AG09309 (cell line): ENCODE measurements at regions not wholly inside any gene's neighbourhood (a gene's known extent, or its start where the extent isn't known, plus 50 kb on each side); places are given as distances from the start of the nearest gene placed in this dataset.

Experiments
- DNase-seq: peaks from one replicate; pipeline ENCODE4 v3.0.0-alpha.2; 2010; ENCODE audit warnings: low read depth
- H3K4me3 ChIP-seq: 2 replicates; pipeline ENCODE4 v1.5.1; 2011; ENCODE audit warnings: mild to moderate bottlenecking, low read depth, low read length, moderate library complexity; ENCODE audit not compliant: control insufficient read depth
- CTCF ChIP-seq: IDR thresholded peaks from 2 replicates; pipeline ENCODE4 v1.5.1; 2011; ENCODE audit warnings: mild to moderate bottlenecking, low read depth, low read length, inconsistent platforms; ENCODE audit not compliant: insufficient read depth, control insufficient read depth; ENCODE audit errors: missing control alignments

DNA sequence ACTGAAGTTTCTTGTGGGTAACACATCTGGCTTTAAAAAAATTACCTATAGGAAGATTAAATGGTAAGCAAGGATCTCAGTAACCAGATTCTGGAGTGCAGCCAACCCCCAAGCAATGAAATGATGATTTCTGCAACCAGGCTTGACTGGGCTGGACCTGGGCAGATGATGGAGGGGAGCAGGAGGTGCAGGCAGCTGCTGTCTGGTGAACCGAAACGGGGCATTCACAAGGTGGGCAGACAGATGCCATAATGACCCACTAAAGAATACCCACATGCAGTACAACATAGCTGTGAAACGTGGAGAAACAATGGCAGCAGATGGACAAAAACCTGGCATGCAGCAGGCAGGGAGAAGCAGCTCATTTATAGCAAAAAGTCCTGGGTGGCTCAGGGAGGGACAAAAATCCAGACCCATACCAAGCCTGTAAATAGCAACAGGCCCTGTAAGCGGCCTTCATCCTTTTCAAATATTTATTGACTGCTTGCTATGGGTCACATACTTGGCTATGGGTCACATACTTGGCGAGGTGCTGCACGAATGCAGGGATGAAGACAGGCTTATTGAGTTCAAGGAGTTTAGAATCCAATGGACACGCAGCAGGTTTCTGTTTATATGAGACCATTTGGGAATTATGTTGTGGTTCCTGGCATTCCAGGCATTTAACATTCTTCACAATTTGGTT lies 244.7 kb downstream of the HRH4 start:
- peak; percentile 35 for DNase-seq
- TF ChIP-seq CTCF: no peak
- no peak overlapping the region for H3K4me3 ChIP-seq

DNA sequence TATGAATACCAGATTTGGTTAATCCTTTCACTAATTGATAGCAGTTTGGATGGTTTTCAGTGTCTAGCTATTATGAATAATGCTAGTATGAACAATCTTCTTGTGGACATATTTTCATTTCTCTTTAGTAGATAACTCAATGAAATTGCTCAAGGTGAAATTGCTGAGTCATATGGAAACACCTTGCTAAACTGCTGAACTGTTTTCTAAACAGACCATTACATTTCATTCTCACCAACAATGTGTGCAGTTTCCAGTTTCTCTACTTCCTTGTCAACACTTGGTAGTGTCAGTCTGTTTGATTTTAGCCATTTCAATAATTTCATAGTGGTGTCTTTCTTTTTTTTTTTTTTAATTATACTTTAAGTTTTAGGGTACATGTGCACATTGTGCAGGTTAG lies 250.0 kb downstream of the HRH4 start:
- no peak for TF ChIP-seq CTCF
- DNase-seq: no peak

DNA sequence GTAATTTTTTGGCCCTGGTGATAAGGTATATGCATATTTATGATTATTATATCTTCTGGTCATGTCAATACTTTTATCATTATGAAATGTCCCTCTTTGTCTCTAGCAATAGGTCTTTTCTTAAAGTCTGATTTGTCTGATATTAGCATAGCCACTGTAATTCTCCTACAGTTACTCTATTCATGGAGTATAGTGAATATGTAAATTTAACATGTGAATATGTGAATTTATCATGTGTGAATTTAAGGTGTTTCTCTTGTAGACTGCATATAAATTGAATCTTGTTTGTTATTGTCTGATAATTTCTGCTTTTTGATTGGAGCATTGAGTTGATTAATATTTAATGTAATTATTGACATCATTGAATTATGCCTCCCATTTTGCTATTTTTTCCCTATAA lies 259.4 kb downstream of the HRH4 start:
- TF ChIP-seq CTCF: no peak
- DNase-seq: no peak
- no peak overlapping the region for H3K4me3 ChIP-seq

More for the DNA sequence above, 250.0 kb downstream of the HRH4 start:
- H3K4me3 ChIP-seq: no peak overlapping the region

DNA sequence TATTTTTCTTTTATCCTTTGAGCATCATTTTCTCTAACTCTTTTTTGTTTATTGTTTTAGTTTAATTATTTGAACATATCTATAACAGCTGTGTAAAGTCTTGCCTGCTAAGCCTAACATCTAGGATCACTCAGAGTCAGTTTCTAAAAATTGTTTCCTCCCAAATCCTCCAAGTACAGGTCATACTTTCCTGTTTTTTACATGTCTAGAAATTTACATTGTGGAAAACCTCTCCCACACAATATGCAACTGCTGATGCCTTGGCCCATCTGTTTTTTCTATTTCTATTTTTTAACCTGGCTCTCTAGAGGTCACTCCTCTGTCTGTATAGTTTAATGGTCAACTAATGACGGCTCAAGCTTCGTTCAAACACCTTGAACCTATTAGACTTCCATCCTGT lies 261.0 kb downstream of the HRH4 start:
- no peak for DNase-seq
- TF ChIP-seq CTCF: no peak
- no peak overlapping the region for H3K4me3 ChIP-seq

DNA sequence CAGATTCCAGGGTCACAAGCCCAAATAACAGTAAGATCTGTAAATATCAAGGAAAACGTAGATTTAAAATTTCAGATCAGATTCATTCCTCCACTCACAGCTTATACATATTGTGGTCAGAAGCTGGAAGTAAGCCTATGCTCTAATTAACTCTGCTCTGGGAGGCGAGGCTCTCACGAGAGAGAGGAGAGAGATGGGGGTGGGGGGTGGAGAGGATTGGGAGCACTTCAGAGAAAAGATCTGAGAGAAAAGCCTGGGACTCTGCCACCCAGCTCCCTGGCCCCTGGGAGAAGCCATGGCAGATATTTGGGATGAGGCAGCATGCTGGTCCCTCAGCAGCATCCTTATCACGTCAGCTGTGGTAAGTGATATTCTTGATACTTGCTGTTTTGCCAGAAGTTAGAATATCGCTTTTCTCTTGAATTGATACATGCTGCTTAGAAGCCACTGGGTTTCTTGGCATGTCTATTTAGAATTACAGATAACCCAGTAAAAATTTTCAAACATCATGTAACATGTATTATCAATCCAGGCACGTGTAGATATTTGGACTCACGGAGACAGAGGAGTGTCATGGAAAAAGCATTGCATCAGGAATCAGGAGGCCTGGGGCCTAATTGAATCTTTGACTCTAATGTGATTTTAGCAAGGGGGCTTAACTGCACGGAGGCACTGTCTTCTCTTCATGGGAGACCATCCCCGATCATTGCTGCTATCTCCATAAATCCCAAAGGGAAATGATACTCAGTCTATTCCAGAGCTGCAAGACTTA lies 265.4 kb downstream of the HRH4 start:
- H3K4me3 ChIP-seq: no peak overlapping the region

More for the DNA sequence above, 265.4 kb downstream of the HRH4 start:
- DNase-seq: no peak
- no peak for TF ChIP-seq CTCF
